PC-3 (cell line): ENCODE measurements at regions not wholly inside any gene's neighbourhood (a gene's known extent, or its start where the extent isn't known, plus 50 kb on each side); places are given as distances from the start of the nearest gene placed in this dataset.

Experiments used
- ATAC-seq: fragments of 200-7000 bp; cut with Tn5 transposase; 2 replicates; pipeline ENCODE4 v1.9.1; 2020; ENCODE audit warnings: mild to moderate bottlenecking, moderate library complexity
- BruUV-seq: library from RNA; stranded (reverse); fragments of 400-500 nt; replicated peaks from 2 replicates; lab custom pipeline; 2021; lab: Mats Ljungman, UMichigan
- CTCF ChIA-PET: fragments of 300-600 bp; sonication (Branson Sonifier 250); formaldehyde crosslinking; loops from one replicate; lab custom pipeline; 2022; ENCODE audit warnings: antibody characterized with exemption; lab: Charles Lee
- POLR2A ChIA-PET: fragments of 300-600 bp; sonication (Branson Sonifier 250); formaldehyde crosslinking; loops from one replicate; lab custom pipeline; 2022; ENCODE audit warnings: antibody characterized with exemption; ENCODE audit not compliant: unreplicated experiment; lab: Charles Lee
- DNase-seq: peaks from one replicate; pipeline ENCODE4 v3.0.0-alpha.2; 2015
- H2AFZ ChIP-seq: fragments of 300-600 bp; sonication (generic); 2 replicates; pipeline ENCODE4 v1.6.0; 2016; ENCODE audit warnings: antibody characterized with exemption, low read length
- H3F3A ChIP-seq: fragments of 300-600 bp; sonication (generic); one replicate; pipeline ENCODE4 v1.6.0; 2017; ENCODE audit warnings: antibody characterized with exemption, low read length, control low read depth, mild to moderate bottlenecking; ENCODE audit not compliant: unreplicated experiment
- H3K27ac ChIP-seq: fragments of 300-600 bp; sonication (generic); 2 replicates; pipeline ENCODE4 v1.5.1; 2016; ENCODE audit warnings: mild to moderate bottlenecking, low read length
- H3K27me3 ChIP-seq: fragments of 300-600 bp; sonication (generic); 2 replicates; pipeline ENCODE4 v1.6.1; 2016; ENCODE audit warnings: low read length, mixed read lengths
- H3K36me3 ChIP-seq: fragments of 300-600 bp; sonication (generic); 2 replicates; pipeline ENCODE4 v1.6.1; 2016; ENCODE audit warnings: low read depth, mixed run types, low read length, mixed read lengths
- H3K4me1 ChIP-seq: fragments of 300-600 bp; sonication (generic); 2 replicates; pipeline ENCODE4 v1.5.1; 2016; ENCODE audit warnings: low read length; ENCODE audit not compliant: insufficient read depth
- H3K4me2 ChIP-seq: fragments of 300-600 bp; sonication (generic); 2 replicates; pipeline ENCODE4 v1.6.0; 2016; ENCODE audit warnings: low read length
- H3K4me3 ChIP-seq: fragments of 300-600 bp; sonication (generic); 2 replicates; pipeline ENCODE4 v1.5.1; 2016; ENCODE audit warnings: mild to moderate bottlenecking, low read length, mixed read lengths
- H3K79me2 ChIP-seq: fragments of 300-600 bp; sonication (generic); 2 replicates; pipeline ENCODE4 v1.6.1; 2017; ENCODE audit warnings: low read length, mixed read lengths
- H3K9ac ChIP-seq: fragments of 300-600 bp; sonication (generic); 2 replicates; pipeline ENCODE4 v1.6.0; 2016; ENCODE audit warnings: mild to moderate bottlenecking, low read length
- H3K9me2 ChIP-seq: fragments of 300-600 bp; sonication (generic); replicated peaks from 2 replicates; pipeline ENCODE4 v1.6.1; 2016; ENCODE audit warnings: mixed run types, low read length, mixed read lengths
- H3K9me3 ChIP-seq: fragments of 300-600 bp; sonication (generic); 2 replicates; pipeline ENCODE4 v1.6.1; 2016; ENCODE audit warnings: low read length, mixed read lengths
- H4K20me1 ChIP-seq: fragments of 300-600 bp; sonication (generic); 2 replicates; pipeline ENCODE4 v1.6.1; 2016; ENCODE audit warnings: low read length, mixed read lengths
- EZH2 ChIP-seq: fragments of 300-600 bp; sonication (generic); IDR thresholded peaks from one replicate; pipeline ENCODE4 v1.6.1; 2017; ENCODE audit warnings: antibody characterized with exemption, mild to moderate bottlenecking, low read length; ENCODE audit not compliant: unreplicated experiment
- EZH2phosphoT487 ChIP-seq: fragments of 300-600 bp; sonication (generic); IDR thresholded peaks from 2 replicates; pipeline ENCODE4 v1.6.1; 2018; ENCODE audit warnings: mild to moderate bottlenecking, antibody characterized with exemption, low read length, borderline replicate concordance
- intact Hi-C: fragments of 100-400 bp; cut with micrococcal nuclease; formaldehyde crosslinking; loops from 2 replicates; pipeline ENCODE4 v1.9.0; 2023
- TF ChIP-seq, protein P1 (sequence below): fragments of 300-600 bp; sonication (generic); conservative IDR thresholded peaks from 2 replicates; pipeline ENCODE4 v1.5.1; 2017; ENCODE audit warnings: antibody characterized with exemption, low read depth, mild to moderate bottlenecking, low read length

- no peaks in the 10 kb centered on the region for H4K20me1 ChIP-seq
- intact Hi-C loops, result no loop called here
- H3K4me1 ChIP-seq, result no peaks in the 10 kb centered on the region
- no peak overlapping the region for H2AFZ ChIP-seq
- H3K4me3 ChIP-seq, result no peak overlapping the region
- CTCF ChIA-PET, result no interaction called here
- H3K27me3 ChIP-seq, result no peaks in the 10 kb centered on the region
- H3K36me3 ChIP-seq, result no peaks in the 10 kb centered on the region
- no peaks in the 10 kb centered on the region for H3K9me2 ChIP-seq
- 0 out of 2 replicates have a peak, but pooled peaks cover 6% of the 10 kb centered on the region for H3K9me3 ChIP-seq
- no TSS peak for BruUV-seq
- POLR2A ChIA-PET, result no interaction called here
- no peak overlapping the region for H3K27ac ChIP-seq
- DNase-seq, result no peak
- H3K79me2 ChIP-seq, result no peaks in the 10 kb centered on the region
- no peak overlapping the region for H3K9ac ChIP-seq
- H3F3A ChIP-seq, result no peaks in the 10 kb centered on the region
- no peak for TF ChIP-seq EZH2
- TF ChIP-seq, protein P1, sequence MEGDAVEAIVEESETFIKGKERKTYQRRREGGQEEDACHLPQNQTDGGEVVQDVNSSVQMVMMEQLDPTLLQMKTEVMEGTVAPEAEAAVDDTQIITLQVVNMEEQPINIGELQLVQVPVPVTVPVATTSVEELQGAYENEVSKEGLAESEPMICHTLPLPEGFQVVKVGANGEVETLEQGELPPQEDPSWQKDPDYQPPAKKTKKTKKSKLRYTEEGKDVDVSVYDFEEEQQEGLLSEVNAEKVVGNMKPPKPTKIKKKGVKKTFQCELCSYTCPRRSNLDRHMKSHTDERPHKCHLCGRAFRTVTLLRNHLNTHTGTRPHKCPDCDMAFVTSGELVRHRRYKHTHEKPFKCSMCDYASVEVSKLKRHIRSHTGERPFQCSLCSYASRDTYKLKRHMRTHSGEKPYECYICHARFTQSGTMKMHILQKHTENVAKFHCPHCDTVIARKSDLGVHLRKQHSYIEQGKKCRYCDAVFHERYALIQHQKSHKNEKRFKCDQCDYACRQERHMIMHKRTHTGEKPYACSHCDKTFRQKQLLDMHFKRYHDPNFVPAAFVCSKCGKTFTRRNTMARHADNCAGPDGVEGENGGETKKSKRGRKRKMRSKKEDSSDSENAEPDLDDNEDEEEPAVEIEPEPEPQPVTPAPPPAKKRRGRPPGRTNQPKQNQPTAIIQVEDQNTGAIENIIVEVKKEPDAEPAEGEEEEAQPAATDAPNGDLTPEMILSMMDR, result 0 out of 2 replicates have a peak, but pooled peaks have one; percentile 15
- ATAC-seq, result no peak
- H3K4me2 ChIP-seq, result no peak overlapping the region
Observed at GRCh38 chr21:19340303-19340702, 936.7 kb upstream of the TMPRSS15 start.

DNA sequence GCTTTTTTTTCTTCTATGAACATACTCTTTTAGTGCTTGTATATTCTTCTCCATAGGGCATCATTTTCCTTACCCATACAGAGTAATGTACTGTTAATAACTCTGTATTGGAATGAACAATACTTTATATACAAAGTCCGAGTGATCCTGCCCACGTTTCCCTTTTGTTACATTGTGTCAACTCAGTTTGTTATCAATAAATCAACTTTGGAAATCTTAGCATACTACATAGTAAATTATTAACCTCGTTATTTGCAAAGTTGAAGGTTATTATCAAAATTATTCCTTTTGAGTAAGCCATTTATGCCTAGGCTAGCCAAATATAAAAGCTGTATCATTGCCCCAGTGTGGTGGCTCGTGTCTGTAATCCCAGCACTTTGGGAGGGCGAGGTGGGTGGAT, 937.4 kb upstream of the TMPRSS15 start:
- CTCF ChIA-PET, result no interaction called here
- no peak overlapping the region for H2AFZ ChIP-seq
- H3K79me2 ChIP-seq, result no peaks in the 10 kb centered on the region
- H3K4me3 ChIP-seq, result no peak overlapping the region
- intact Hi-C loops, result no loop called here
- no peaks in the 10 kb centered on the region for H3F3A ChIP-seq
- H3K9me2 ChIP-seq, result no peaks in the 10 kb centered on the region
- no peaks in the 10 kb centered on the region for H3K4me1 ChIP-seq
- H3K4me2 ChIP-seq, result no peak overlapping the region
- no TSS peak for BruUV-seq
- no peaks in the 10 kb centered on the region for H3K36me3 ChIP-seq
- ATAC-seq (no peak), DNase-seq (no peak)
- no peak overlapping the region for H3K9ac ChIP-seq
- no peak overlapping the region for H3K27ac ChIP-seq
- H4K20me1 ChIP-seq, result no peaks in the 10 kb centered on the region
- 0 out of 2 replicates have a peak, but pooled peaks cover 6% of the 10 kb centered on the region for H3K9me3 ChIP-seq
- no peak for TF ChIP-seq EZH2phosphoT487
- TF ChIP-seq EZH2, result no peak
- TF ChIP-seq, protein P1, result no peak
- POLR2A ChIA-PET, result no interaction called here
- no peaks in the 10 kb centered on the region for H3K27me3 ChIP-seq

DNA sequence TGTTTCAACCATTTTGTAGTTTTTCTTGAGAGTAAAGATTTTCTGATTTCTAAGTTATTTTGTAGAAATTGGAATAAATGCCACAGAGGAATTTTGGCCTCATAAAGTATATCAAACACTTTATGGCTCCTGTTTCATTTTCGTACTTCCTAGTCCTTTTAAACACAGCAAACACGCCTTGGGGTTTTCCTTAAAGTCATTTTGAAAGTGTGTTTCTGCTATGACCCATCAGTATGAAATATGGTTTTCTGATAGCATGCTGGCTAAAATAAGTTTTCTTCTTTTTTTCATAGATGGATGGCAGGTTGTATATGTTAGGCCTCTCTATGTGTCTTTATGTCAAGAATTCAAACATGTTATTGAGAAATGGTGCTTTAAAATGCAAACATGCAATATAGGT, 940.1 kb upstream of the TMPRSS15 start:
- H3K4me2 ChIP-seq, result no peak overlapping the region
- no peak for TF ChIP-seq EZH2
- TF ChIP-seq, protein P1, result no peak
- no peak for TF ChIP-seq EZH2phosphoT487
- CTCF ChIA-PET, result no interaction called here
- no peaks in the 10 kb centered on the region for H3K4me1 ChIP-seq
- POLR2A ChIA-PET, result no interaction called here
- H2AFZ ChIP-seq, result no peak overlapping the region
- no peak overlapping the region for H3K9ac ChIP-seq
- no peaks in the 10 kb centered on the region for H3F3A ChIP-seq
- no peaks in the 10 kb centered on the region for H3K27me3 ChIP-seq
- H4K20me1 ChIP-seq, result no peaks in the 10 kb centered on the region
- ATAC-seq (no peak), DNase-seq (no peak)
- 0 out of 2 replicates have a peak, but pooled peaks cover 6% of the 10 kb centered on the region for H3K9me3 ChIP-seq
- no TSS peak for BruUV-seq
- H3K36me3 ChIP-seq, result no peaks in the 10 kb centered on the region
- intact Hi-C loops, result no loop called here
- no peaks in the 10 kb centered on the region for H3K9me2 ChIP-seq
- no peak overlapping the region for H3K27ac ChIP-seq
- no peak overlapping the region for H3K4me3 ChIP-seq
- no peaks in the 10 kb centered on the region for H3K79me2 ChIP-seq
